ENCODE measurements at regions not wholly inside any gene's neighbourhood (a gene's known extent, or its start where the extent isn't known, plus 50 kb on each side); places are given as distances from the start of the nearest gene placed in this dataset.

GRCh38 chr18:44061438-44061837 lies 619.2 kb upstream of the SETBP1 start:
- no peak overlapping the region for H3K4me3 ChIP-seq (ENCODE audit: low read depth, low read length)
- H3K36me3 ChIP-seq (ENCODE audit: control insufficient read depth in 2 of 2, insufficient read depth in 1 of 2, low read length in 2 of 2) = no peaks in the 10 kb centered on the region
- H3K4me1 ChIP-seq (ENCODE audit: control insufficient read depth, insufficient read depth, low read length) = no peaks in the 10 kb centered on the region
- ChIA-PET CTCF (no interaction called here), POLR2A (no interaction called here)
- no peak for TF ChIP-seq ZNF544 (tag by site-specific recombination; IDR thresholded peaks at IDR 0.05)
- TF ChIP-seq ZNF157 (tag by site-specific recombination; IDR thresholded peaks at IDR 0.05) = no peak
- no peak for TF ChIP-seq SCRT1 (tag by site-specific recombination; IDR thresholded peaks at IDR 0.05; ENCODE audit: borderline replicate concordance)
- TF ChIP-seq, protein P1, sequence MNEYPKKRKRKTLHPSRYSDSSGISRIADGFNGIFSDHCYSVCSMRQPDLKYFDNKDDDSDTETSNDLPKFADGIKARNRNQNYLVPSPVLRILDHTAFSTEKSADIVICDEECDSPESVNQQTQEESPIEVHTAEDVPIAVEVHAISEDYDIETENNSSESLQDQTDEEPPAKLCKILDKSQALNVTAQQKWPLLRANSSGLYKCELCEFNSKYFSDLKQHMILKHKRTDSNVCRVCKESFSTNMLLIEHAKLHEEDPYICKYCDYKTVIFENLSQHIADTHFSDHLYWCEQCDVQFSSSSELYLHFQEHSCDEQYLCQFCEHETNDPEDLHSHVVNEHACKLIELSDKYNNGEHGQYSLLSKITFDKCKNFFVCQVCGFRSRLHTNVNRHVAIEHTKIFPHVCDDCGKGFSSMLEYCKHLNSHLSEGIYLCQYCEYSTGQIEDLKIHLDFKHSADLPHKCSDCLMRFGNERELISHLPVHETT (tag by site-specific recombination; IDR thresholded peaks at IDR 0.05) = no peak
- TF ChIP-seq GLIS1 (tag by site-specific recombination; IDR thresholded peaks at IDR 0.05) = no peak
- TF ChIP-seq ZNF585B (tag by site-specific recombination; IDR thresholded peaks at IDR 0.05) = no peak
- H3K27ac ChIP-seq (ENCODE audit: extremely low read depth, low read depth, low read length) = no peak overlapping the region
- H3K9me3 ChIP-seq (ENCODE audit: control insufficient read depth, insufficient read depth, low read depth, low read length) = no peaks in the 10 kb centered on the region; the same call in 1 of the 2 replicates

GRCh38 chr18:44062345-44062744 lies 618.3 kb upstream of the SETBP1 start:
- Histone ChIP-seq H3K36me3 (ENCODE audit: control insufficient read depth in 2 of 2, insufficient read depth in 1 of 2, low read length in 2 of 2) (no peaks in the 10 kb centered on the region), H3K9me3 (ENCODE audit: control insufficient read depth, insufficient read depth, low read depth, low read length) (no peaks in the 10 kb centered on the region; the same call in 1 of the 2 replicates), H3K4me3 (ENCODE audit: low read depth, low read length) (no peak overlapping the region), H3K4me1 (ENCODE audit: control insufficient read depth, insufficient read depth, low read length) (no peaks in the 10 kb centered on the region), H3K27ac (ENCODE audit: extremely low read depth, low read depth, low read length) (no peak overlapping the region)
- ChIA-PET POLR2A (no interaction called here), CTCF (no interaction called here)
- TF ChIP-seq, protein P2, sequence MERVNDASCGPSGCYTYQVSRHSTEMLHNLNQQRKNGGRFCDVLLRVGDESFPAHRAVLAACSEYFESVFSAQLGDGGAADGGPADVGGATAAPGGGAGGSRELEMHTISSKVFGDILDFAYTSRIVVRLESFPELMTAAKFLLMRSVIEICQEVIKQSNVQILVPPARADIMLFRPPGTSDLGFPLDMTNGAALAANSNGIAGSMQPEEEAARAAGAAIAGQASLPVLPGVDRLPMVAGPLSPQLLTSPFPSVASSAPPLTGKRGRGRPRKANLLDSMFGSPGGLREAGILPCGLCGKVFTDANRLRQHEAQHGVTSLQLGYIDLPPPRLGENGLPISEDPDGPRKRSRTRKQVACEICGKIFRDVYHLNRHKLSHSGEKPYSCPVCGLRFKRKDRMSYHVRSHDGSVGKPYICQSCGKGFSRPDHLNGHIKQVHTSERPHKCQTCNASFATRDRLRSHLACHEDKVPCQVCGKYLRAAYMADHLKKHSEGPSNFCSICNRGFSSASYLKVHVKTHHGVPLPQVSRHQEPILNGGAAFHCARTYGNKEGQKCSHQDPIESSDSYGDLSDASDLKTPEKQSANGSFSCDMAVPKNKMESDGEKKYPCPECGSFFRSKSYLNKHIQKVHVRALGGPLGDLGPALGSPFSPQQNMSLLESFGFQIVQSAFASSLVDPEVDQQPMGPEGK (tag by site-specific recombination; IDR thresholded peaks at IDR 0.05) = no peak
- TF ChIP-seq ZNF560 (tag by site-specific recombination; IDR thresholded peaks at IDR 0.05; ENCODE audit: borderline replicate concordance) (no peak), MYNN (tag by site-specific recombination; IDR thresholded peaks at IDR 0.05; ENCODE audit: borderline replicate concordance) (no peak), KLF10 (tag by site-specific recombination; IDR thresholded peaks at IDR 0.05) (no peak), ZNF157 (tag by site-specific recombination; IDR thresholded peaks at IDR 0.05) (no peak), ZNF121 (tag by site-specific recombination; IDR thresholded peaks at IDR 0.05) (no peak), ZNF658 (tag by site-specific recombination; IDR thresholded peaks at IDR 0.05) (no peak), ZNF473 (tag by site-specific recombination; IDR thresholded peaks at IDR 0.05) (no peak), ZNF558 (tag by site-specific recombination; IDR thresholded peaks at IDR 0.05) (no peak)
- TF ChIP-seq, protein P3, sequence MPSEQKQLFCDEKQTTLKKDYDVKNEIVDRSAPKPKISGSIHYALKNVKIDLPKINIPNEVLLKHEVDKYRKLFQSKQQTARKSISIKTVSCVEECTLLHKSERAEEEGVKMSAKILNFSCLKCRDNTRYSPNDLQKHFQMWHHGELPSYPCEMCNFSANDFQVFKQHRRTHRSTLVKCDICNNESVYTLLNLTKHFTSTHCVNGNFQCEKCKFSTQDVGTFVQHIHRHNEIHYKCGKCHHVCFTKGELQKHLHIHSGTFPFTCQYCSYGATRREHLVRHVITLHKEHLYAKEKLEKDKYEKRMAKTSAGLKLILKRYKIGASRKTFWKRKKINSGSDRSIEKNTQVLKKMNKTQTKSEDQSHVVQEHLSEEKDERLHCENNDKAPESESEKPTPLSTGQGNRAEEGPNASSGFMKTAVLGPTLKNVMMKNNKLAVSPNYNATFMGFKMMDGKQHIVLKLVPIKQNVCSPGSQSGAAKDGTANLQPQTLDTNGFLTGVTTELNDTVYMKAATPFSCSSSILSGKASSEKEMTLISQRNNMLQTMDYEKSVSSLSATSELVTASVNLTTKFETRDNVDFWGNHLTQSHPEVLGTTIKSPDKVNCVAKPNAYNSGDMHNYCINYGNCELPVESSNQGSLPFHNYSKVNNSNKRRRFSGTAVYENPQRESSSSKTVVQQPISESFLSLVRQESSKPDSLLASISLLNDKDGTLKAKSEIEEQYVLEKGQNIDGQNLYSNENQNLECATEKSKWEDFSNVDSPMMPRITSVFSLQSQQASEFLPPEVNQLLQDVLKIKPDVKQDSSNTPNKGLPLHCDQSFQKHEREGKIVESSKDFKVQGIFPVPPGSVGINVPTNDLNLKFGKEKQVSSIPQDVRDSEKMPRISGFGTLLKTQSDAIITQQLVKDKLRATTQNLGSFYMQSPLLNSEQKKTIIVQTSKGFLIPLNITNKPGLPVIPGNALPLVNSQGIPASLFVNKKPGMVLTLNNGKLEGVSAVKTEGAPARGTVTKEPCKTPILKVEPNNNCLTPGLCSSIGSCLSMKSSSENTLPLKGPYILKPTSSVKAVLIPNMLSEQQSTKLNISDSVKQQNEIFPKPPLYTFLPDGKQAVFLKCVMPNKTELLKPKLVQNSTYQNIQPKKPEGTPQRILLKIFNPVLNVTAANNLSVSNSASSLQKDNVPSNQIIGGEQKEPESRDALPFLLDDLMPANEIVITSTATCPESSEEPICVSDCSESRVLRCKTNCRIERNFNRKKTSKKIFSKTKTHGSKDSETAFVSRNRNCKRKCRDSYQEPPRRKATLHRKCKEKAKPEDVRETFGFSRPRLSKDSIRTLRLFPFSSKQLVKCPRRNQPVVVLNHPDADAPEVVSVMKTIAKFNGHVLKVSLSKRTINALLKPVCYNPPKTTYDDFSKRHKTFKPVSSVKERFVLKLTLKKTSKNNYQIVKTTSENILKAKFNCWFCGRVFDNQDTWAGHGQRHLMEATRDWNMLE (tag by site-specific recombination; conservative IDR thresholded peaks at IDR 0.05; ENCODE audit: low read depth) = no peak
- TF ChIP-seq, protein P4, sequence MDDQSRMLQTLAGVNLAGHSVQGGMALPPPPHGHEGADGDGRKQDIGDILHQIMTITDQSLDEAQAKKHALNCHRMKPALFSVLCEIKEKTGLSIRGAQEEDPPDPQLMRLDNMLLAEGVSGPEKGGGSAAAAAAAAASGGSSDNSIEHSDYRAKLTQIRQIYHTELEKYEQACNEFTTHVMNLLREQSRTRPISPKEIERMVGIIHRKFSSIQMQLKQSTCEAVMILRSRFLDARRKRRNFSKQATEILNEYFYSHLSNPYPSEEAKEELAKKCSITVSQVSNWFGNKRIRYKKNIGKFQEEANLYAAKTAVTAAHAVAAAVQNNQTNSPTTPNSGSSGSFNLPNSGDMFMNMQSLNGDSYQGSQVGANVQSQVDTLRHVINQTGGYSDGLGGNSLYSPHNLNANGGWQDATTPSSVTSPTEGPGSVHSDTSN (CRISPR knock-in tag; IDR thresholded peaks at IDR 0.05) = no peak

Measured in HEK293 (cell line).